ENCODE measurements at regions not wholly inside any gene's neighbourhood (a gene's known extent, or its start where the extent isn't known, plus 50 kb on each side); places are given as distances from the start of the nearest gene placed in this dataset.
A peak's percentile ranks its signal among the peaks of the same experiment; 100 is the strongest.

DNA sequence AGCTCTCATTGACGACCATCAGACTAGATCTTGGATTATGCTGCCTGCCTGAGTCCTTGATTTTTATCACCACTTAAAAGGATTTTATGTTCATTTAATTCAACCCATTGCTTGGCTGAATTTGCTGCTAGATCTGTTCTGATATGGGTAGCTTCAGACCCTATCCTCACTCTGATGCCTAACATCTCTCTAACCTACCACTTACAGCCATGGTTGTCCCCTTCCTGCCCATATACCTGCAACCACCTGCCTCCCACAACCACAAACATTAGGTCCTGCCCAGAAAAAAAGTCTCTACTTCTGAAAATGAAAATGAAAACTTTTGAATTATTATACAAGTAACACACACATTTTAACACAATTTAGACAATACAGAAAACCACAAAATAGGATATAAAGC is 310.8 kb downstream of the HNRNPD start:
- DNase-seq (ENCODE audit: low read depth), result no peak
- no peak overlapping the region for H3K4me3 ChIP-seq (ENCODE audit: low read length)
- no peak for TF ChIP-seq CTCF (IDR thresholded peaks at IDR 0.05; ENCODE audit: insufficient read depth, low read depth, low read length, missing control alignments)

DNA sequence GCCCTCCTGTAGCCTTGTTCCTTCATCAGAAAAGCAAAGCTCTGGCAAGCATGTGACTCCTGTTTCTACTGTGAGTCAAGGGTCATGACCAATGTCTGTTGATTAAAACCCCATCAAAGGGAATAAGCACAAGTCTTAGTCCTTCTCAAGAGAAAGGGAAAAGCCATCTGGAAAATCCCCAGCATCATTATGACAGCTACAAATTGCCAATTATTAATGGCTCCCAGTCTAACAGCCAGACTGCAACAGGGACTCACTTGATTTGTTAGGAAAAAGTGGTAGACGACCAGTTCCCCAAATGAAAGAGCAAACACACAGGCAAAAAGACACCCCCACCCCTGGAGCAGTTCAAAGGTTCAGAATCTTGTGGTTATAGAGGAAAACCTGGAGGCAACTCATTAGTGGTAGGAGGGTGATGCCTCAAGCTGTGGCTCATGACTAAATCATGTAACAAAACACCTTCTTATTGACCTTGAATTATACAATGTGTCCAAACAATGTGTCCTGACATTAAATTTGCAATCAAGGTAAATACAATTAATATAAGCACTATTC is 315.7 kb downstream of the HNRNPD start:
- no peak for TF ChIP-seq CTCF (IDR thresholded peaks at IDR 0.05; ENCODE audit: insufficient read depth, low read depth, low read length, missing control alignments)
- DNase-seq (ENCODE audit: low read depth), result no peak
- H3K4me3 ChIP-seq (ENCODE audit: low read length), result no peak overlapping the region

- H3K4me3 ChIP-seq (ENCODE audit: low read length), result no peak overlapping the region
- no peak for TF ChIP-seq CTCF (IDR thresholded peaks at IDR 0.05; ENCODE audit: insufficient read depth, low read depth, low read length, missing control alignments)
- no peak for DNase-seq (ENCODE audit: low read depth)
These were observed 318.6 kb downstream of the HNRNPD start for GRCh38 chr4:82055156-82055555.

- H3K4me3 ChIP-seq (ENCODE audit: low read length), result no peak overlapping the region
- no peak for TF ChIP-seq CTCF (IDR thresholded peaks at IDR 0.05; ENCODE audit: insufficient read depth, low read depth, low read length, missing control alignments)
- no peak for DNase-seq (ENCODE audit: low read depth)
These were observed 320.4 kb downstream of the HNRNPD start for GRCh38 chr4:82053396-82053795.

- TF ChIP-seq CTCF (IDR thresholded peaks at IDR 0.05; ENCODE audit: insufficient read depth, low read depth, low read length, missing control alignments), result no peak
- peak; percentile 61 for DNase-seq (ENCODE audit: low read depth)
- no peak overlapping the region for H3K4me3 ChIP-seq (ENCODE audit: low read length)
These were observed 323.0 kb downstream of the HNRNPD start for GRCh38 chr4:82050796-82051195.

GRCh38 chr4:82049294-82049693 is 324.5 kb downstream of the HNRNPD start:
- H3K4me3 ChIP-seq (ENCODE audit: low read length), result no peak overlapping the region
- DNase-seq (ENCODE audit: low read depth), result no peak
- TF ChIP-seq CTCF (IDR thresholded peaks at IDR 0.05; ENCODE audit: insufficient read depth, low read depth, low read length, missing control alignments), result no peak

DNA sequence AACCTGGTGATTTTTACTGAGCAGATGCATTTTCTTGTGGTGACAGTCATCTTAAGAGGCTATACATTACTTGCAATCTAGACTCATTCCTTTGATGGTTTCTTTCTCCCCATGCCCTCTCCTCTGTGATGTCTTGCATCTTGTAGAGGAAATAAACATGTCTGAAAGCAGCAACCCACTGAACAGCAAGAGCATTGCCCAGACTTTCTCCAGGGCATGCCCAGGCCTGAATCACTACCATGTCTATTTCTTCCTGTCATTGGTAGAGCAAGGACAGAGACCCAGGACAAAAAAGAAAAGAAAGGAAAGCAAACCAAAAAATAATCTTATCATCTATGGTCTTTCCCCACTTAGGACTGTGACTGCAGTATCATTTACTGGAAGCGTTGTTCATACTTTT is 326.1 kb downstream of the HNRNPD start:
- no peak overlapping the region for H3K4me3 ChIP-seq (ENCODE audit: low read length)
- DNase-seq (ENCODE audit: low read depth), result peak; percentile 56
- no peak for TF ChIP-seq CTCF (IDR thresholded peaks at IDR 0.05; ENCODE audit: insufficient read depth, low read depth, low read length, missing control alignments)

Measured in epithelial cell of esophagus (primary cell).